ENCODE measurements at regions not wholly inside any gene's neighbourhood (a gene's known extent, or its start where the extent isn't known, plus 50 kb on each side); places are given as distances from the start of the nearest gene placed in this dataset.

- TF ChIP-seq POLR2A (IDR thresholded peaks at IDR 0.05; ENCODE audit: low read depth, low read length) = no peak
- no peak for TF ChIP-seq TAF1 (IDR thresholded peaks at IDR 0.05; ENCODE audit: borderline replicate concordance, low read depth, low read length)
Measured at GRCh38 chr12:102540815-102541385, 60.5 kb upstream of the IGF1 start.

Measured in GM12892 (cell line).